GM21423 (cell line): ENCODE measurements at regions not wholly inside any gene's neighbourhood (a gene's known extent, or its start where the extent isn't known, plus 50 kb on each side); places are given as distances from the start of the nearest gene placed in this dataset.

ENCODE experiments used
- ATAC-seq: cut with Tn5 transposase; IDR thresholded peaks from one replicate; pipeline ENCODE4 v1.9.1; 2021; ENCODE audit warnings: mild to moderate bottlenecking, moderate library complexity; ENCODE audit not compliant: unreplicated experiment

DNA sequence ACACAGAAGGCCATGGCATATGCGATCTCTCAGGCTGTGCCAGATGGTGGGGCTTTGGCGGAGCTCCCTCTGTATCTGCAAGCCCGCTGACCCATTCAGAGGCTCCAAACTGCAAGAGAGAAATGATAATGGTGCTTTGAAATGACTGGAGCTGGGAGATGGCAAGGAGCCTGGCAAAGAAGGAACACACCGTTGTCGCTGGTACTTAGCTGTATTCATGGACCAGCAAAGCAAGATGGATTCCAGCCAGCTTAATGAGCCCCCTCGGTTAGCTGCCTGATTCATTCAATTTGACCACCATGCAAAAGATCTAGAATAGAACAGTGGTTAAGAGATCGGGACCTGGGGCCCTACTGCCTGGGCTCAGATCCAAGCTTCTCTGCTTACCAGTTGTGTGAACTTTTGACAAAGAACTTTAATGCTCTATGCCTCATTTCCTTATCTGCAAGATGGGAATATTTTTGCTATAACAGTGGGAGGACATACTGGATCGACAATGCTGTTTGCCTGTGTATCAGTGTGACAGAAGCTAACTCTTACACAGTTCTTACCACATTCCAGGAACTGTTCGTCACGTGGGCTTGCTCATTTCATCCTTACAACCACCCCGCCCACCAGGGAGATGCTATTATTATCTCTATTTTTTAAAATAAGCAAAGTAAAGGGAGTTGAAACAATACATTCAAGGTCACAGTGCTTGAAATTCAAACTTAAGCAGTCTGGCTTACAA, 317.8 kb upstream of the SULF2 start:
- ATAC-seq = no peak

GRCh38 chr20:48102076-48102787, 317.0 kb upstream of the SULF2 start:
- ATAC-seq = no peak

GRCh38 chr20:48100483-48100882, 315.2 kb upstream of the SULF2 start:
- no peak for ATAC-seq

DNA sequence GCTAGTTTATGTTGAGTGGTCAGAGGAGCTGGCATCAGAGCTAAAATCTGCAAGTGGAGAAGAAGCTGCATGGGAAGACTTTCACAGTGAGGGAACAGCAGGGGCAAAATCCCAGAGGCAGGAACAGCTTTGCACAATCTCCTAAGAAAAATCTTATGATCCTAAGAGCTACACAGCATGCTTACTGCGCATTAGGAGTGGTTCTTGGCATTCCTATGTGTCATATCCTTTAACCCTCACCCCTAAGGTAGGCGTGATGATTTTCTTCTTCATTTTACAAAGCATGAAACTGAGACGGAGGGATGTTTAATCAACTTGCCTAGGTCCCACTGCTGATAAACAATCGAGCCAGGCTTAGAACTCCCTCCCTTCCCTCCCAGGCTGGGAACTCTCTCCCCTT, 313.6 kb upstream of the SULF2 start:
- ATAC-seq = no peak

DNA sequence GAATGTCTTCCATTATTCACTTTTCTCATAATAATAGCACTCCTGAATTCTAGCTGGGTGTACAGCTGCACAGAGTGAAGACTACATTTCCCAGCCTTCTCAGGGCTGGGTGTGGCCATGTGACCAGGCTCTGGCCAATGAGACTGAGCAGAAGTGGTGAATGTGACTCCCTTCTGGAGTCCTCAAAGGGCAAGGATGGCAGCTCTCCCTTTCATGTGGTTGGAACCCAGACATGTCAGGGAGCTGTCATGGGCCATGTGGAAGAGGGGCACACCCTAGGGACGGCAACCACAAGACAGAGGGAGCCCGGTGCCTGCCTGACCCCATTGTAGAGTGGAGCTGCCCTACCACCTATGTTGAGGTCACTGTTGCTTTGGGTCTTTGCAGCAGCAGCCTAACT, 312.8 kb upstream of the SULF2 start:
- ATAC-seq = no peak

DNA sequence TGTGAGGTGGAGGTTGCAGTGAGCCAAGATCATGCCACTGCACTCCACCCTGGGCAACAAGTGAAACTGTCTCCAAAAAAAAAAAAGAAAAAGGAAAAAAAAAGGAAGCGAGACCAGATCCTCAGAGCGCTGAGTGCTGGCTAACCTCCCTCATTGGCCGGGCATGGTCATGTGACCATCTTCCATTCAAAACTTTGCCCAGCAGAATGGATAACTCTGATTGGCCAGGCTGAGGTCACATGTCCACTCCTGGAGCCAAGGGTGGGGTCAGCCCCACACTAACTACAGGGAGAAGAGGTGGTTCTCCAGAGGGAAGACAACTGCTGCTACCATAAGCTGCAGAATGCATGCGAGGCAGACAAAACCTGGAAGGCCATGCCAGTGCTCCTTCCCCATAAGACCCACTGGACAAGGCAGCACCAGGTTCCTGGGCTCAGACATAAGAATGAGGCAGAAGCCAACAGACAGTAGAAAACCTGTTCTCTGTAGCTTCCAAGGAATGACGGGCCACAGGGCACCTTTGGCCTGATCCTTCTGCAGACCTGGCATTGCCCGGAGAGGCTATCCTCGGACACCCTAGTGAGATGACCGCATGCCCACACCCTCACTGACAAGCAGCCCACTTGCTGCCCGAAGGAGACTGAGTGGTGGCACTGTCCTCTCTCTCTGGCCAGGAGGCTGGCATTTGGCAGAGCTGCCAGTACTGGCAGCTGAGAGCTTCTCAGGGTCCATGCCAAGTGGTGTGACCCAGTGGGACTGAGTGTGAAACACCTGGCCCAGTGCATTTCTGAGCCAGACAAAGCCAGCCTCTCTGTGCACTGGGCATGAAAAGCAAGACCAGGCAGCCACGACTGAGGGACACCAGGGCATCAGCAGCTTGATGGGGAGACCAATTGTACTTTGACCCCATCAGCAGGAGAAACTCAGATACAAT, 311.9 kb upstream of the SULF2 start:
- no peak for ATAC-seq

DNA sequence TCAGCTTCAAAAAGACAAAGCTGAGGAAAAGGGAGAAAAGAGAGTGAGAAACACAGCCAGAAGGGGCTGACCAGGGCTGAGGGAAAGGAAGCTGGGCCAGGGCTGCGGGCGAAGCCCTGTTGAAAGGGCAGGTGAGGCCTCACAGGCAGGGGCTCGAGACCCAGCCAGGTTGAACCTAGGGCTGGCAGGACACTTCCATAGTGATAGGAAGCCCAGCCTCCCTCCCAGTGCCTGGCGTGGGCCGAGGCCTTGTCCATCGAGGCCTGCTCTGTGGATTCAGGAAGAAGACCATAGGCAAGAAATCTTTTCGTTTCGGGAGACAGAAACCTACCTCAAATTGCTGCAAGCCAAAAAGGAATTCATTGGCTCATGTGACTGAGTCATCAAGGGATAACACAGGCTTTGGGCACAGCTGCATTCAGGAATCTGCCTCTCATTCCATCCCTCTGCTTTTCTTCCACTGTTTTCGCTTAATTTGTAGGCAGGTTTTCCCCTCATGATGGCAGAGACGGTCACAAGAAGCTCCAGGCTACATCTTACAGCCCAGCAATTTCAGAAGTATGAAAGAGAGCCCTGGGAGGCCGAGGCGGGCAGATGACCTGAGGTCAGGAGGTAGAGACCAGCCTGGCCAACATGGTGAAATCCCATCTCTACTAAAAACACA, 311.1 kb upstream of the SULF2 start:
- ATAC-seq = no peak

DNA sequence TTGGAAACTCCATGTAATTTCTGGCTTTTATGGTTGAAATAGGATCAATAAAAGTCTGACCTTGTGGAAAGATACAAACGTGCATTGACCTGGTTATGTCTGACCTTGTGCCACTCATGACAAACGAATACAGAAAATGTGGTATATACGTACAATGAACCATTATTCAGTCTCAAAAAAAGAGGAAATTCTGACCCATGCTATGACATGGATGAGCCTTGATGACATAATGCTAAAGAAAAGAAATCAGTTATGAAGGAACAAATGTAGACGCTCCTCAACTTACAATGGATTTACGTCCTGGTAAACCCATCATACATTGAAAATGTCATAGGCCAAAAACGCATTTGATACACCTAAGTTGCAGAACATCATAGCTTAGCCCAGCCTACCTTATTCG, 309.7 kb upstream of the SULF2 start:
- no peak for ATAC-seq

DNA sequence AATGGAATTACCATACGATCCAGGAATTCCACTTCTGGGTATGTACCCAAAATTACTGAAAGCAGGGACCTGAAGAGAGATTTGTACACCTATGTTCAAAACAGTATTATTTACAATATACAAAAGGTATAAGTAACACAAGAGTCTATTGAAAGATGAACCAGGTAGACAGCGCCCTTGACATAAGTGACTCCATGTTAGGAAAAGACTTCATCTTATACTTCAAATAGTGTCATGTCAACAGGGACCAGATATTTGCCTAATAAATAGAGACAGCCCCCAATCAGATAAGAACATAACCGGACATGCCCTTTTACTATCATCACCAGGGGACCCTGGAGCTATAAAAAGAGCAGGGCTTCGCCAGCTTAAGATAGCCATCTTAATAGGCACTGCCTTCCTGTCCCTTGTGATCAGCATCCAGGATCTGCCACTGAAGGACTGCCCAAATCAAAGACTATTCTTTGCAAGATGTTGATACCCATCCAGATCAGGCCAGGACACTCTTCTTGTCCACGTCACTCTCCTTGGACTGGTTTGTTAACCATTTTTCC, 309.0 kb upstream of the SULF2 start:
- ATAC-seq = no peak

DNA sequence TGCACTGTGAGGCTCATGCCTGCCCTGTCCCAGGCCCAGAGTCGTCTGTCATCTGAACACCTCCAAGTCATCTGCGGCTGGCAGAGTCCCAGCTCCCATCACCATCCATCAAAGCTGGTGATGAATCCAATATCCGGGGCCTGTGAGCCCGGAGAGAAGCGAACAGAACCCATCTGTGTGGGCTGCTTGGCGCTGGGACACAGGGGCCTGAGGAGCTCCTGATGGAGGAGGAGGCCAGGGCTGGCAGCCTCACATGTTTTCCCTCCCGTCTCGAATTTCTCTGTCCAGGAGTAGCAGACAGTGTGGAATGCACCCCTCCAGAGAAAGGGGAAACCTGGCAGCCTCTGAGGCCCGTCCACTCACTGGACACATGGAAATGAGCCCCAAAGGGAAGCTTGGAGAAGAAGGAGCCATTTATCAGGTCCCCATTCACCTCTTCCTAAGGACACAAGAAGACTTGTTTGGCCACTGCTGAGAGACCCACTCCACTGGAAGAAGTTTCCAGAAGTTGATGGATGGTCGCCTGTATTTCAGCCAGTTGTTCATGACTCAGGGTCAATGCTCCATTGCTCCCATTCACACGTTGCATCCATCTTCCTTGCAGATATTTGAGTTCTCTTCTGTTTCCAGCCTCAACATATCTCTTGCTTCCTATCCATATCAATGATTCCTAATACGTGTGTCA, 307.5 kb upstream of the SULF2 start:
- ATAC-seq = no peak

DNA sequence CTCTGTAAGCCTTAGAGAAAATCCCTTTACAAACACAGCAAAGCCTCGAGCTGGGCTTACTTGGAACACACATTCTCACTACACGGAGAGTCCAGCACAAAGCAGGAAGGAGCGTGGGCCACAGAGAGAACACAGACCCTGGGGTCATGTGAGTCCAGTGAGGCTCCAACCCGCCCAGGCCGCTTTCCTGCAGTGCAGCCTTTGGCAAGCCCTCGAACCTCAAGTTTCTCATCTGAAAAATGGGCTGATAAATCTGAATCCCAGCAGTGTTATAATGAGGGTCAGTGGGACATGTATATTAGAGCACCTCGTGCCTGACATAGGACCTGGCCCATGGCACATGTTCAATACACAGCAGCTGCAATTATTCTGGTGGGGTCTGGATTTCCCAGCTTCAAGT, 305.5 kb upstream of the SULF2 start:
- ATAC-seq = no peak

DNA sequence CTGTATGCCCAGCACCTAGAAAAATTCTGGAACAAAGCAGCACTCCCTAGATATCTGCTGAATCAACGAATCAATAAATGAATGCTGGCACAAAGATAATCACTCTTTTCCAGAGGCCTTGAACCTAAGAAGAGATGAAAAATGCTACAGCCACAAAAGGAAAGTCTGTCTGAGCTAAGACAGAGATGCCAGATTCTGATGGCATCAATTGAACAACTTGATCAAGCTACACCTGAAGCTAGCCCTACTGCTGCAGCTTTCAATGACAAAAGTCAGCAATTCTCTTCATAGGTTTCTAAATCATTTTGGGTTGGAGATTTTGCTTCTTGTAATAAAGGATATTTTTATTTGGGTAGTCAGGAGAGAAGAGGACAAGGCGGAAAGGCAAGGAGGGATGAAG, 305.0 kb upstream of the SULF2 start:
- no peak for ATAC-seq

DNA sequence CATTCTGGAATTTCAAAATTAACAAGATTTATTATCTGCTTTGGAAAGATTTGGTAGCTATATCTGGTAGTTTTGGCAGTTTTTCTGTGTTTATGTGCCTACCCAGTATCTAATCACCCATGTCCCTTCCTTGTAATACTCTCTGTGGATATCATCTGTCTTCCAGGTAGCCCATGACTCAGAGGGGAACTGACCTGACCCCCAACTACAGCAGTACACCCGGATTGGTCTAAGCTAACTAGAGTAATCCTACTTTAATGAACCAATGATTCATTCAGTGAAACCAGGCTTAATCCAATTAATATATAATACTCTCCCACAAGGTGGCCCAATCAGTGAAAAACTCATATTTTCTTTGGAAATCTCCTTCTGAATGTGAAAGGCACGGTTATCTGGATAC, 295.3 kb upstream of the SULF2 start:
- no peak for ATAC-seq

- no peak for ATAC-seq
Measured at GRCh38 chr20:48079028-48079427, 293.7 kb upstream of the SULF2 start.

GRCh38 chr20:48076747-48077146, 291.5 kb upstream of the SULF2 start:
- no peak for ATAC-seq

GRCh38 chr20:48076247-48076646, 291.0 kb upstream of the SULF2 start:
- no peak for ATAC-seq

GRCh38 chr20:48075591-48076174, 290.4 kb upstream of the SULF2 start:
- ATAC-seq = no peak

DNA sequence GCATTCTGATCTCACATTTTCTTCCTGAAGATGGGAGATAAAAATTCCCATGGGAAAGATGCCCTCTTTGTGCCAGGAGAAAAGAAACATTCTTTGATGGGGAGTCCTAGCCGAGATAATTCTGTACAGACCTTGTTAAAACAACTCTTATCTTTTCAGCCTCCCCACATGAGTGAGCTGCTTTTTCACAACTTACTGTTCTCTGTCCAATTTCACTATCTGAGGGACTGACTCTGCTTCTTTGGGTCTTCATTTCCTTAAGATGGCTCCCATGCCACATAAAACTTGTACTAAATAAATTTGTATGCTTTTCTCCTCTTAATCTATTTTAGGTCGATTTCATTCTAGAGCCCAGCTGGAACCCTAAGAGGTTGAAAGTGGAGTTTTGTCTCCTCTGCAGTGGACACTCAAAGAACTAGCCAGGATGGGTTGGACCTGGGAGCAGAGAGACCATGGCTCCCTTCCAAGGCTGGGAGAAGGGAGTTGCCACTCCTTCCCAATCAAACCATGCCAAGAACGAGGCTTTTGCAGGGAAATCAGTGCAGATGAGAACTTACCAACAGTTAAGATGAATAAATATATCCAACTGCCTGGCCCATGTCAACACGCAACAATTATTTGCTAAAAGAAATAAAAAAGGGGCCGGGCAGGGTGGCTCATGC, 285.8 kb upstream of the SULF2 start:
- no peak for ATAC-seq

DNA sequence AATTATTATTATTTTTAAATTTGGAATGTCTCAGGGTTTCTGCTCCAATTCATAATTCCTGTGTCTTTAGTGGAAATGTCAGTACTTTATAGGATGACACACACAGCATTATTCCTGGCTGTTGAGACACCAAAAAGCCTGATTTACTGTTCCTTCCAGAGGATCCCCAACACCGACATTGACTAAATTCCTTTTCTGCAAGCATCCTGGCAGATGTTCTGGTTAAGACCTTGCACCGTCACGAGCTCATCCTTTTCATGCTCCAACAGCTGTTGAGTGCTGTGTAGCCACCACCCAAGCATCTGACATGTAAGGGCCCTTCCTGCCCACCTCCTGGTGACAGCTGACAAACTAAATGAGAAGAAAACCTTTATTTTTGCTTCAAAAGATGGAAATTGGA, 284.3 kb upstream of the SULF2 start:
- ATAC-seq = no peak
